Keratinocyte (primary cell): ENCODE measurements at regions not wholly inside any gene's neighbourhood (a gene's known extent, or its start where the extent isn't known, plus 50 kb on each side); places are given as distances from the start of the nearest gene placed in this dataset.
"Not testable (repeated sequence)": the region's sequence is repeated elsewhere in the genome, so short reads cannot be mapped to it uniquely, and the experiment has no call there.

ENCODE experiments used
- DNase-seq: peaks from one replicate; pipeline ENCODE4 v3.0.0-alpha.2; 2011; ENCODE audit warnings: low read depth, missing footprints, low spot score
- FAIRE-seq: peaks from 2 replicates; lab custom pipeline; 2011; peaks lifted over from hg19 to GRCh38; lab: Jason Lieb, UNC
- H2AFZ ChIP-seq: 2 replicates; pipeline ENCODE4 v1.6.0; 2012; ENCODE audit warnings: low read length, control low read depth, inconsistent platforms; ENCODE audit not compliant: control insufficient read depth
- H3K27ac ChIP-seq: 2 replicates; pipeline ENCODE4 v1.5.1; 2011; ENCODE audit warnings: low read length; ENCODE audit not compliant: control insufficient read depth, insufficient read depth
- H3K27me3 ChIP-seq: 3 replicates; pipeline ENCODE4 v1.6.0; 2011; ENCODE audit warnings: low read length; ENCODE audit not compliant: control insufficient read depth, insufficient read depth; ENCODE audit errors: extremely low read depth
- H3K36me3 ChIP-seq, 2 experiments: 2 replicates in 1 of 2; 3 replicates in 1 of 2; pipeline ENCODE4 v1.5.1; 2011; ENCODE audit warnings: low read length in 2 of 2, mild to moderate bottlenecking in 1 of 2; ENCODE audit not compliant: control insufficient read depth in 2 of 2, insufficient read depth in 2 of 2; ENCODE audit errors: extremely low read depth in 1 of 2
- H3K4me1 ChIP-seq: 3 replicates; pipeline ENCODE4 v1.5.1; 2011; ENCODE audit warnings: low read length; ENCODE audit not compliant: control insufficient read depth, insufficient read depth; ENCODE audit errors: extremely low read depth
- H3K4me2 ChIP-seq: 3 replicates; pipeline ENCODE4 v1.6.0; 2011; ENCODE audit warnings: low read depth, low read length; ENCODE audit not compliant: control insufficient read depth, insufficient read depth; ENCODE audit errors: extremely low read depth
- H3K4me3 ChIP-seq, 3 experiments: fragments of 200-600 bp in 1 of 3; sonication (generic) in 1 of 3; 2 replicates in 2 of 3; 3 replicates in 1 of 3; pipeline ENCODE4 v1.5.1; 2011 to 2016; ENCODE audit warnings: low read length in 3 of 3, mild to moderate bottlenecking in 3 of 3, control low read depth in 2 of 3, inconsistent platforms in 1 of 3, low read depth in 1 of 3, mixed read lengths in 1 of 3, mixed run types in 1 of 3, moderate library complexity in 1 of 3; ENCODE audit not compliant: control insufficient read depth in 2 of 3, insufficient read depth in 2 of 3; ENCODE audit errors: extremely low read depth in 1 of 3
- H3K79me2 ChIP-seq: 2 replicates; pipeline ENCODE4 v1.6.0; 2012; ENCODE audit warnings: low read length; ENCODE audit not compliant: control insufficient read depth, insufficient read depth
- H3K9ac ChIP-seq: 3 replicates; pipeline ENCODE4 v1.6.0; 2011; ENCODE audit warnings: low read length; ENCODE audit not compliant: control insufficient read depth, insufficient read depth; ENCODE audit errors: extremely low read depth
- H3K9me1 ChIP-seq: 3 replicates; pipeline ENCODE4 v1.6.0; 2011; ENCODE audit warnings: low read length; ENCODE audit not compliant: control insufficient read depth, insufficient read depth; ENCODE audit errors: extremely low read depth
- H3K9me3 ChIP-seq: 2 replicates; pipeline ENCODE4 v1.5.1; 2012; ENCODE audit warnings: low read depth, low read length; ENCODE audit not compliant: control insufficient read depth
- H4K20me1 ChIP-seq: 3 replicates; pipeline ENCODE4 v1.6.0; 2011; ENCODE audit warnings: low read length; ENCODE audit not compliant: control insufficient read depth, insufficient read depth; ENCODE audit errors: extremely low read depth
- CTCF ChIP-seq, 3 experiments: IDR thresholded peaks in 1 of 3; conservative IDR thresholded peaks in 1 of 3; optimal IDR thresholded peaks in 1 of 3; 2 replicates in 2 of 3; 3 replicates in 1 of 3; pipeline versions ENCODE3 to v1.5.1; 2011; ENCODE audit warnings: low read length in 3 of 3, mild to moderate bottlenecking in 3 of 3, moderate library complexity in 2 of 3, control low read depth in 1 of 3, inconsistent platforms in 1 of 3; ENCODE audit not compliant: insufficient read depth in 2 of 3; ENCODE audit errors: extremely low read depth in 1 of 3
- EZH2 ChIP-seq: IDR thresholded peaks from one replicate; pipeline ENCODE4 v1.6.1; 2012; ENCODE audit warnings: inconsistent platforms, mild to moderate bottlenecking, low read length, moderate library complexity
- dilution Hi-C: fragments of 300-500 bp; cut with MboI; formaldehyde crosslinking; loops from one replicate; pipeline ENCODE4 v1.7.0; 2020; ENCODE audit warnings: low sequenced_read_pairs; ENCODE audit not compliant: extremely low pct_ligation_motif_present

DNA sequence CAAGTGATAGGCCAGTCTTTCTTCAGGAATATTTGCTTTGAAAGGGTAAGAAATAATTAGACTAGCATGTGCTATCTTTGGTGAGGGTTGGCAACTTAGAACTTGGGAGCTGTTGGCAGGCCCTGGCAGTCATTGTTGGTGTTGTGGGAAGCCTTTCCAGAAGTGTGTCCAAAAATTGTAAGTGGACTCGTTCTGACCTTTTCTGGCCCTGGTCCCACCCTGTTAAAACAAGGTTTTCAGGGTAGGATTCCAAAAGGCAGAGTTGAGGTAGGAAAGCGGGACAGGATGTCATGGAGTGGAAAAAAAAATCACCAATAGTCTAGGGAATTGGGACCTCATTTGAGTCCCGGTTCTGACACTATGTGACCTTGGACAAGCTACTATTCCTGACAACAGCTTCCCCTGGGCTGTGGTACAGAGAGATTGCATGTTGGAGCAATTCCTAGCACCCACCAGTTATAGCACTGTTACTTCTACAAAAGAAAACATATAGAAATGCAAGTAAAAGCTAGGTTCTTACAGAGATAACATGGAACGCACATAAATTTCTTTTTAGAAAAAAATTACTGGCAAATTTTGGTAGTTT is 299.3 kb upstream of the DDI1 start:
- DNase-seq (no peak), FAIRE-seq (no peak)
- Histone ChIP-seq H3K36me3 (no peaks in the 10 kb centered on the region), H4K20me1 (no peaks in the 10 kb centered on the region), H3K4me3 (no peak overlapping the region), H3K4me2 (no peak overlapping the region), H3K79me2 (no peaks in the 10 kb centered on the region), H3K4me1 (no peaks in the 10 kb centered on the region), H3K27ac (no peak overlapping the region), H2AFZ (no peak overlapping the region), H3K27me3 (no peaks in the 10 kb centered on the region), H3K9ac (no peak overlapping the region), H3K9me3 (no peaks in the 10 kb centered on the region), H3K9me1 (no peaks in the 10 kb centered on the region)
- dilution Hi-C loops: no loop called here
- TF ChIP-seq EZH2 (no peak), CTCF (optimal IDR thresholded peaks at IDR 0.05 in 1 of 3, IDR thresholded peaks at IDR 0.05 in 1 of 3, conservative IDR thresholded peaks at IDR 0.05 in 1 of 3; ENCODE audit: extremely low read depth in 1 of 3, insufficient read depth in 2 of 3, low read length in 3 of 3) (no peak)

GRCh38 chr11:103737747-103738146 is 298.7 kb upstream of the DDI1 start:
- no peaks in the 10 kb centered on the region for H3K9me3 ChIP-seq
- H3K27me3 ChIP-seq: no peaks in the 10 kb centered on the region
- H3K9ac ChIP-seq: no peak overlapping the region
- no peak overlapping the region for H2AFZ ChIP-seq
- no peaks in the 10 kb centered on the region for H4K20me1 ChIP-seq
- H3K79me2 ChIP-seq: no peaks in the 10 kb centered on the region
- FAIRE-seq (no peak), DNase-seq (no peak)
- no peaks in the 10 kb centered on the region for H3K36me3 ChIP-seq
- no peak overlapping the region for H3K4me2 ChIP-seq
- no peak overlapping the region for H3K4me3 ChIP-seq
- no peak overlapping the region for H3K27ac ChIP-seq
- no peaks in the 10 kb centered on the region for H3K4me1 ChIP-seq
- TF ChIP-seq CTCF (optimal IDR thresholded peaks at IDR 0.05 in 1 of 3, IDR thresholded peaks at IDR 0.05 in 1 of 3, conservative IDR thresholded peaks at IDR 0.05 in 1 of 3; ENCODE audit: extremely low read depth in 1 of 3, insufficient read depth in 2 of 3, low read length in 3 of 3) (no peak), EZH2 (no peak)
- H3K9me1 ChIP-seq: no peaks in the 10 kb centered on the region
- dilution Hi-C loops: no loop called here

DNA sequence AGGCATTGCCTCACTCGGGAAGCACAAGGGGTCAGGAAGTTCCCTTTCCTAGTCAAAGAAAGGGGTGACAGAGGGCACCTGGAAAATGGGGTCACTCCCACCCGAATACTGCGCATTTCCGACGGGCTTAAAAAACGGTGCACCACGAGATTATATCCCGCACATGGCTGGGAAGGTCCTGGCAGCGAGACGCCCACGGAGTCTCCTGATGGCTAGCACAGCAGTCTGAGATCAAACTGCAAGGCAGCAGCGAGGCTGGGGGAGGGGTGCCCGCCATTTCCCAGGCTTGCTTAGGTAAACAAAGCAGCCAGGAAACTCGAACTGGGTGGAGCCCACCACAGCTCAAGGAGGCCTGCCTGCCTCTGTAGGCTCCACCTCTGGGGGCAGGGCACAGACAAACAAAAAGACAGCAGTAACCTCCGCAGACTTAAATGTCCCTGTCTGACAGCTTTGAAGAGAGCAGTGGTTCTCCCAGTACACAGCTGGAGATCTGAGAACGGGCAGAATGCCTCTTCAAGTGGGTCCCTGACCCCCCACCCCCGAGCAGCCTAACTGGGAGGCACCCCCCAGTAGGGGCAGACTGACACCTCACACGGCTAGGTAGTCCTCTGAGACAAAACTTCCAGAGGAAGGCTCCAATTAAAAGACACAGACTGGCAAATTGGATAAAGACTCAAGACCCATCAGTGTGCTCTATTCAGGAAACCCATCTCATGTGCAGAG is 297.2 kb upstream of the DDI1 start:
- H3K9me1 ChIP-seq, H3K9me3 ChIP-seq, FAIRE-seq, H3K4me1 ChIP-seq, H3K4me3 ChIP-seq, H3K27me3 ChIP-seq, H3K9ac ChIP-seq, H3K4me2 ChIP-seq, H3K27ac ChIP-seq, dilution Hi-C loops, H3K36me3 ChIP-seq, H2AFZ ChIP-seq, DNase-seq, H3K79me2 ChIP-seq, H4K20me1 ChIP-seq: not testable (repeated sequence)
